B cell (primary cell): ENCODE measurements at regions not wholly inside any gene's neighbourhood (a gene's known extent, or its start where the extent isn't known, plus 50 kb on each side); places are given as distances from the start of the nearest gene placed in this dataset.

Experiments
- ATAC-seq: fragments of 200-7000 bp; cut with Tn5 transposase; one replicate; pipeline ENCODE4 v1.10.0; 2021; ENCODE audit warnings: low read depth, mild to moderate bottlenecking, moderate number of reproducible peaks, moderate library complexity
- CTCF ChIA-PET: fragments of 350-600 bp; sonication (Branson Sonifier 250); formaldehyde crosslinking; loops from one replicate; lab custom pipeline; 2021; ENCODE audit warnings: antibody characterized with exemption, inconsistent platforms; lab: Charles Lee
- POLR2A ChIA-PET: fragments of 350-600 bp; sonication (Branson Sonifier 250); formaldehyde crosslinking; loops from one replicate; lab custom pipeline; 2021; ENCODE audit warnings: antibody characterized with exemption; lab: Charles Lee
- DNase-seq: peaks from one replicate; pipeline ENCODE4 v3.0.0; 2013
- H2AFZ ChIP-seq: 2 replicates; pipeline ENCODE4 v1.6.1; 2012; ENCODE audit warnings: mild to moderate bottlenecking, low read depth, low read length; ENCODE audit not compliant: insufficient read depth, poor library complexity, severe bottlenecking
- H3K27ac ChIP-seq, 2 donors: 1 replicate in 1 of 2; 2 replicates in 1 of 2; pipeline ENCODE4 v1.5.1; 2012 to 2013; ENCODE audit warnings: low read length in 2 of 2, mild to moderate bottlenecking in 2 of 2, moderate library complexity in 1 of 2
- H3K27me3 ChIP-seq, 4 experiments: fragments of 200-600 bp in 1 of 4; sonication (generic) in 1 of 4; replicated peaks in 1 of 4; 1 replicate in 2 of 4; 2 replicates in 2 of 4; pipeline versions ENCODE4 v1.6.1 to v1.7.0; 2013 to 2016; ENCODE audit warnings: low read length in 3 of 4, mild to moderate bottlenecking in 2 of 4, mixed read lengths in 1 of 4, moderate library complexity in 1 of 4; ENCODE audit not compliant: insufficient read depth in 4 of 4, control insufficient read depth in 3 of 4; ENCODE audit errors: control extremely low read depth in 1 of 4
- H3K36me3 ChIP-seq, 2 experiments: replicated peaks in 1 of 2; 1 replicate in 1 of 2; 2 replicates in 1 of 2; pipeline versions ENCODE4 v1.6.1 to v1.7.1; 2013; ENCODE audit warnings: low read length in 1 of 2; ENCODE audit not compliant: insufficient read depth in 2 of 2, control insufficient read depth in 1 of 2; ENCODE audit errors: control extremely low read depth in 1 of 2, extremely low read depth in 1 of 2
- H3K4me1 ChIP-seq, 2 donors: fragments of 200-600 bp in 1 of 2; sonication (generic) in 1 of 2; 1 replicate in 1 of 2; 2 replicates in 1 of 2; pipeline versions ENCODE4 v1.5.1 to v1.6.1; 2013 to 2017; ENCODE audit warnings: low read length in 2 of 2; ENCODE audit not compliant: control insufficient read depth in 2 of 2, insufficient read depth in 2 of 2
- H3K4me2 ChIP-seq: replicated peaks from 2 replicates; pipeline ENCODE3; 2012; ENCODE audit warnings: mild to moderate bottlenecking, low read depth, low read length; ENCODE audit not compliant: poor library complexity, severe bottlenecking
- H3K4me3 ChIP-seq, 5 experiments: fragments of 200-600 bp in 1 of 5; sonication (generic) in 1 of 5; 1 replicate in 3 of 5; 2 replicates in 2 of 5; pipeline versions ENCODE4 v1.5.1 to v1.7.0; 2011 to 2016; ENCODE audit warnings: low read length in 4 of 5, mild to moderate bottlenecking in 4 of 5, low read depth in 2 of 5, control low read depth in 1 of 5, moderate library complexity in 1 of 5; ENCODE audit not compliant: insufficient read depth in 1 of 5; ENCODE audit errors: control extremely low read depth in 1 of 5, extremely low read depth in 1 of 5
- H3K79me2 ChIP-seq: fragments of 200-600 bp; sonication (generic); one replicate; pipeline ENCODE4 v1.6.0; 2016; ENCODE audit warnings: low read length; ENCODE audit not compliant: control insufficient read depth, insufficient read depth
- H3K9ac ChIP-seq: fragments of 200-600 bp; sonication (generic); 2 replicates; pipeline ENCODE4 v1.6.1; 2017; ENCODE audit warnings: mild to moderate bottlenecking, low read length, moderate library complexity
- H3K9me3 ChIP-seq, 3 donors: one replicate each; pipeline versions ENCODE4 v1.6.1 to v1.7.1; 2013; ENCODE audit warnings: low read length in 2 of 3; ENCODE audit not compliant: control insufficient read depth in 2 of 3, insufficient read depth in 1 of 3; ENCODE audit errors: control extremely low read depth in 1 of 3
- H4K20me1 ChIP-seq: 2 replicates; pipeline ENCODE4 v1.6.0; 2012; ENCODE audit warnings: mild to moderate bottlenecking, low read length; ENCODE audit not compliant: insufficient read depth, control insufficient read depth, poor library complexity, severe bottlenecking
- H3K27ac Mint-ChIP-seq: one replicate; pipeline ENCODE4 v1.8.0; 2021; ENCODE audit warnings: mixed read lengths
- H3K27me3 Mint-ChIP-seq: one replicate; pipeline ENCODE4 v1.8.0; 2021; ENCODE audit warnings: mixed read lengths
- H3K4me1 Mint-ChIP-seq: one replicate; pipeline ENCODE4 v1.8.0; 2021; ENCODE audit warnings: mixed read lengths
- H3K4me3 Mint-ChIP-seq: one replicate; pipeline ENCODE4 v1.8.0; 2021; ENCODE audit warnings: mixed read lengths
- H3K9me3 Mint-ChIP-seq: one replicate; pipeline ENCODE4 v1.8.0; 2022; ENCODE audit warnings: mixed read lengths; ENCODE audit not compliant: insufficient read depth
- CTCF ChIP-seq: fragments of 200-600 bp; IDR thresholded peaks from one replicate; pipeline ENCODE4 v1.8.0; 2022; ENCODE audit warnings: antibody characterized with exemption, mild to moderate bottlenecking
- EZH2 ChIP-seq: IDR thresholded peaks from 2 replicates; pipeline ENCODE4 v1.6.1; 2012; ENCODE audit warnings: borderline replicate concordance, low read depth, mild to moderate bottlenecking, moderate library complexity, low read length; ENCODE audit not compliant: insufficient read depth, poor library complexity, severe bottlenecking
- WGBS: methylation state at CpG from one replicate; pipeline ENCODE4 v1.1.5; 2013; ENCODE audit warnings: missing lambda C conversion rate; ENCODE audit not compliant: insufficient coverage; 5-methylcytosine and 5-hydroxymethylcytosine counted together
- intact Hi-C: fragments of 100-400 bp; cut with micrococcal nuclease; formaldehyde crosslinking; loops from one replicate; pipeline ENCODE4 v1.10.0; 2022

GRCh38 chr10:60710041-60710440, 68.2 kb upstream of the CDK1 start:
- Histone ChIP-seq H3K4me2 (no peak overlapping the region), H3K27me3 (no peaks in the 10 kb centered on the region), H3K27ac (no peak overlapping the region), H3K36me3 (no peaks in the 10 kb centered on the region), H2AFZ (no peak overlapping the region), H4K20me1 (no peaks in the 10 kb centered on the region), H3K4me3 (no peak overlapping the region), H3K4me1 (no peaks in the 10 kb centered on the region), H3K9ac (no peak overlapping the region), H3K9me3 (no peaks in the 10 kb centered on the region), H3K79me2 (no peaks in the 10 kb centered on the region)
- TF ChIP-seq EZH2: no peak
- TF ChIP-seq CTCF: no peak
- intact Hi-C loops: no loop called here
- DNase-seq (no peak), ATAC-seq (no peak)
- H3K27ac Mint-ChIP-seq: no peak overlapping the region
- WGBS: no CpG with 5 or more reads among the region's 1 CpG
- CTCF ChIA-PET: no interaction called here
- H3K9me3 Mint-ChIP-seq: peaks cover 2% of the 10 kb centered on the region
- POLR2A ChIA-PET: no interaction called here
- H3K4me1 Mint-ChIP-seq: peaks cover 6% of the 10 kb centered on the region
- peaks cover 16% of the 10 kb centered on the region for H3K27me3 Mint-ChIP-seq
- no peak overlapping the region for H3K4me3 Mint-ChIP-seq

- DNase-seq (no peak), ATAC-seq (no peak)
- Histone ChIP-seq H4K20me1 (no peaks in the 10 kb centered on the region), H3K4me1 (no peaks in the 10 kb centered on the region), H3K4me2 (no peak overlapping the region), H3K9me3 (no peaks in the 10 kb centered on the region), H3K27ac (no peak overlapping the region), H3K4me3 (no peak overlapping the region), H3K27me3 (no peaks in the 10 kb centered on the region), H3K79me2 (no peaks in the 10 kb centered on the region), H3K9ac (no peak overlapping the region), H2AFZ (no peak overlapping the region), H3K36me3 (no peaks in the 10 kb centered on the region)
- TF ChIP-seq EZH2: no peak
- TF ChIP-seq CTCF: no peak
- Mint-ChIP-seq H3K27ac (no peak overlapping the region), H3K4me1 (peaks cover 7% of the 10 kb centered on the region), H3K9me3 (peaks cover 2% of the 10 kb centered on the region), H3K27me3 (peaks cover 16% of the 10 kb centered on the region), H3K4me3 (no peak overlapping the region)
- ChIA-PET POLR2A (no interaction called here), CTCF (no interaction called here)
- intact Hi-C loops: no loop called here
- no CpG with 5 or more reads among the region's 1 CpG for WGBS
Observed at GRCh38 chr10:60708666-60709065, 69.6 kb upstream of the CDK1 start.
